GM21390 (cell line): ENCODE measurements at regions not wholly inside any gene's neighbourhood (a gene's known extent, or its start where the extent isn't known, plus 50 kb on each side); places are given as distances from the start of the nearest gene placed in this dataset.

Source experiments
- ATAC-seq: cut with Tn5 transposase; IDR thresholded peaks from one replicate; pipeline ENCODE4 v1.9.1; 2021; ENCODE audit not compliant: unreplicated experiment

GRCh38 chr21:16789636-16790035 is 723.2 kb upstream of the CXADR start:
- ATAC-seq, result no peak

DNA sequence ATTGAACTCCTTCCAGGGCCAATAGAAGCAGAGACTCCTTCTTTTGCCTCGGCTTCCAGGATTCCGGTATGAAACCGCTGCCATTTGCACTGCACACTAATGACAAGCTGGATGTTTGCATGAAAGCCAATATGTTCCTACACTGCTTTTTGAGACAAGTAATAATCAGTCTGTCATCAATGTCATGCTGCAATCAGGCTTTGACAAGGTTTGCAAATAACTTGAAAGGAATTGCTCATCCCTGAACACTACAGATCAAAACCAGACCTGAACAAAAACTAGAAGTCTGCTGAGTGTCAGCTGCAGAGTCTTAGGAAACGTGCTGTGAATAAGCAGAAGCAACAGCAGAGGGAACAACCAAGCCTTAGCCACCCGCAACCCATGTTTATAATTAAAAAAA is 720.7 kb upstream of the CXADR start:
- no peak for ATAC-seq

- no peak for ATAC-seq
Observed at GRCh38 chr21:16794950-16795349, 717.9 kb upstream of the CXADR start.

DNA sequence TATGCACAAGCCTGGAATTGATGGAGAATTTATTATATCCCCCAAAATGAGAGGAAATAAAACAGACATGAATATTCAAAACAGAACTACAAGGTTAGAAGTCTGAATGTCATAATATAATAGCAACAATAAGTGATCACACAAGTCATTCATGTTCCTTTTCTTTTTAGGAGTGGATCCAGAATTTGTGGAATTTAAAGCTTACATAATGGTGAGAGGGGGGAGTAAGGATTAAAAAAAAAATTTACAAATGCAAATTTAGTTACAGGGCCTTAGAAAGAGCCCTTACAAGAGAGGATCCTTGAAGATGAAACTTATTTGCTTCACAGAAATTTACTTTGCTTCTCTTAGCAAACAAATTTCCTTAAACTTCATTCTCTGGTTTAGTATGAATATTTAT is 716.1 kb upstream of the CXADR start:
- no peak for ATAC-seq

DNA sequence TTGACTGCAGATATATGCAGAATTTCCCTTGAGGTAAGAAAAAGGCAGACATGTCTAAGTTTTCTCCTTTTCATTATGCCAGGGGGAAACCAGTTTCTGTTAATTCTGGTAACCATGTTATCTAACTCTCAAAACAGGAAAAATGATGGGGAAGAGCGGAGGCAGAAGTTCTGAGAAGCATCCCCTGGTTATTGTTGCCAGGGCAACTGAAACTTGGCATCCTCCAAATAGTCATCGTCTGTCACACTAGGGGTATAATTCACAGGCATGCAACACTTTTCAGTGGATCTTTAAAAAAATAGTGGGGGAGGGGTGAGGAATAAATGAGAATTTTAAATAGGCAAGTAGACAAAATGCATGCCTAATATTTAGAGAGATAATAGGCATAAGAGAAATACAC is 715.3 kb upstream of the CXADR start:
- ATAC-seq, result no peak

DNA sequence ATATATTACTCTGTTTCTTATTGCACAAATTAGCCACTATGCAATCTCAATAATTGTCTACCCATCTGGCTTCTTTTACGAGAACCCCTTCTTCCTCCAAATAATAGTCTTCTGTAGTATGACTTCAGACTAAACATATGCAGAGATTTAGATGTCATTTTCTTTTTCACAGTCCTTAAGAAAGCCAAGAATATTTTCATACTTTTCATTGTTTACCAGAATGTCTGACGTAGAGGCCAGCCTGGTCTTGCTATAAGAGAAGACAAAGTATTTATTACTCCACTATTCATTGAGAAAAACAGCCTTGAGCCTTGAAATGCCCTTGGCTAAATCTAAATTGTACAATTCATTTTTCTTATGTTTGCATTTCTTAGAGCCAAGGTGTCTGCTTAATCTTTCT is 714.9 kb upstream of the CXADR start:
- no peak for ATAC-seq

GRCh38 chr21:16800536-16801275 is 712.1 kb upstream of the CXADR start:
- no peak for ATAC-seq

GRCh38 chr21:16811011-16811410 is 701.8 kb upstream of the CXADR start:
- no peak for ATAC-seq

GRCh38 chr21:16811970-16812369 is 700.9 kb upstream of the CXADR start:
- no peak for ATAC-seq

DNA sequence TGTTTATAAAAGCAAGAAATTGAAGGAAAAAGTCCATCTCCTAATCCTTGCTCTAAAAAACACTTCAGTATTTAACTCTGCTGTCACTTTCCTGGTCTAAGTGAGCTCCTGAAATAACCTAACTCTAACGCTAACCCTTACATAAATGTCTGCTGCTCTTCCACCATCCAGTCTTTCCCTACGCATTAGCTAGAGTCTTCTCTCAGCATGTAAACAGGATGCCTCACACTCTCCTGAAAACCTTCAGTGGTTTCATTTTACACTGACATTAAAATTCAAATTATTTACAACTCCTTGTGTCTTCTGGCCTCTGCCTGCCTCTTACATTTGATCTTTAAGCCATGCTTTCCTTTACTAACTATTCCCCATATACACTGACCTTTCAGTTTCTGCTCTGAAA is 697.6 kb upstream of the CXADR start:
- ATAC-seq, result no peak

DNA sequence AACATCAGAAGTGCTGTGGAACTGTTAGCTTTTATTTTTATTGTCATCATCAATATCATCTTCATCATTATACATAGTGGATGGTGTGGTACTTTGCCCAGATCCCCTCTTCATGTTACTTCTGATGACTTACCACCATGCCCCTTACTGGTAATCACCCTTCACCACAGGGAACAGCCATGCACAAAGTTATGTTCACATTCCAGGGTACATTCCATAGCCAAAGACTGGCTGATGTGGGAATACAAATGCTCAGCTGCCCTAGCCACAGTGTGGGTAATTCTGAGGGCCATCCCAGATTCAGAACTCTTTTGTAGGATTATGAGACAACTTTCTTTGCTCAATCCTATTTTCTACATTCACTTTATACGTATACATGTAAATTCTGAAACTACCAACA is 691.3 kb upstream of the CXADR start:
- no peak for ATAC-seq

- no peak for ATAC-seq
Observed at GRCh38 chr21:16829532-16829931, 683.3 kb upstream of the CXADR start.

DNA sequence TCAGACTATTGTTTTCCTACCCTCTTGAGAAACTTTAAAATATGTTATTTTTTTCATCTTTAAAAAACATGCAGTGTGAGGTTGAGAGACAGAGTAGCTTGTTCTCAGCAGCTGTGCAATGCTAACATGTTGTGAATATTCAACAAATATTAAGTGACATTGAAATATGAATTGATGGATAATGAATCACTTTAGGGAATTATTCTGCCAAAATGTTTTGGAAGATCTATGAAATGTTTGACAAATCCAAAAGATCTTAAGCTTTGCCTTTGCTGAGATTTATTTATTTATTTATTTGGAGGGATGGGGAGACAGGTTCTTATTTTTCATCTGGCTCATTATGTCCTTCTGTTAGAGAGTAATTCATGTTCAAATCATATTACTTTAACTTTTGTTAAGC is 680.1 kb upstream of the CXADR start:
- ATAC-seq, result no peak

DNA sequence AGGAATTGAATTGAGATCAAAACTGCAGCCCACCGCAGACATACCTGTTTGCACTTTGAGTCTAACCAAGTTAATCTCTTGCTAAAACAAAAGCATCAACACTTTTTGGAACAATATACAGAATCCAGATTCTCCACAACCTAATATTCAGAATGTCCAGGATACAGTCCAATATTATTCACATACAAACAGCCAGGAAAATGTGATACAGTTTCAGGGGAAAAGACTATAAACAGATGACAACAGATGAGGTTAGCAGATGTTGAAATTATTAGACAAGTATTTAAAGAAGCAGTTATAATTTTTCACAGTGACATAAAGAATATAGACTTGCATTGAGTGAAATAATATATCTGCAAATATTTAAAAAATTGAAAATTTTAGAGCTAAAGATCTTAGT is 678.1 kb upstream of the CXADR start:
- ATAC-seq, result no peak

GRCh38 chr21:16837321-16837720 is 675.5 kb upstream of the CXADR start:
- ATAC-seq, result no peak

GRCh38 chr21:16837721-16838120 is 675.1 kb upstream of the CXADR start:
- ATAC-seq, result no peak

DNA sequence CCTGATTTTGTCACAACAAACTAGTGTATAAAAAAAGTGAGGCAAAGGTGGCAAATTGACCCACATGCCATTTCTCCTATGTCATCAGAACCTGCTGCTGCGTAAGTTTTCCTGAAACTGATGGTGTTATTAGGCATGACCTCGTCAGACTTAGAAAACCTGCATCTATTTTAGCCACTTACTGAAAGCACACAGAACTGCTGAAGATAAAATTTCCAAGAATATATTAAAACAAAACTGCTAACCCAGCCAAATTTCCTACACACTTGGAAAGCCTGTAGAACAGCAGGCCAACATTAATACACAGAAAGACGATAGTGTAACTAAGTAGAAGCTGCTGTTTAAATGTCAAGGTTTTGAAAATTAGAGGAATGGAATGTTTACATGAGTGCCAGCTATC is 674.5 kb upstream of the CXADR start:
- ATAC-seq, result no peak

DNA sequence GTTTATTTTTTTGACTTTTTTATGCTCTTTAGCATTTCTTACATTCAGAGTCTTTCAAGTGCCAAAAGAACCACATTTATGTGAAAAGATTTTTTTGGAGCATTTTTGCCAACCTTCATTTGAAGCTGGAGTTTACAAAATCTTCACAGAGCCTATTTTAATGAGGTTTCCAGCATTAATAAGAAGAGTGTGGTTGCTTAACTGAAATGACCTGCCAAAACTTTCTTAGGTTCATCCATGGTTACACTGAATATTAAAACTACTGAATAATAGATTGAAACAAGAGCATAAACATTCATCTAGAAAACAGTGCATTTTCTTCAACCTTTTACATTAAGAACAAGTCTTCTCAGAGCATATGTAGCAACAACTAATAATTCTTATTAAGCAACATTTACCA is 672.3 kb upstream of the CXADR start:
- ATAC-seq, result no peak

- no peak for ATAC-seq
Observed at GRCh38 chr21:16841975-16842695, 670.7 kb upstream of the CXADR start.

GRCh38 chr21:16842696-16843035 is 670.2 kb upstream of the CXADR start:
- ATAC-seq, result no peak

GRCh38 chr21:16847211-16847610 is 665.6 kb upstream of the CXADR start:
- ATAC-seq, result no peak

DNA sequence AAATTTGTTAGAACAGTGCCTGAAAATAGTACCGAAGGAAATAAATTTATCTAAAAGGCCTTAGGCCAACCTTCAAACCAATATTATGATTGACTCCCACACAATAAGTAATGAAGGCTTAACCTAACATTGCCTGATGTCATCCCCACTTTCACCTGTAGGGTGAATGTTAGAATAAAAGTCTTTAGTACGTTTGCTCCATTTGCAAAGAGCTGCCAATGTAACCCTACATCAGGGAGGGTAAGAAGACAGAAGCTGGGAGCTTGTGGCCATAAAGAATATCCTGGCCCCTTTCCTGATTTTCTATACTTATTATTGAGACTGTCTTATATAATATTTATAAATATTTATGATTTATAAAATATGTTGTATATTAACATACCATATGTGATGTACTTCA is 661.8 kb upstream of the CXADR start:
- no peak for ATAC-seq

DNA sequence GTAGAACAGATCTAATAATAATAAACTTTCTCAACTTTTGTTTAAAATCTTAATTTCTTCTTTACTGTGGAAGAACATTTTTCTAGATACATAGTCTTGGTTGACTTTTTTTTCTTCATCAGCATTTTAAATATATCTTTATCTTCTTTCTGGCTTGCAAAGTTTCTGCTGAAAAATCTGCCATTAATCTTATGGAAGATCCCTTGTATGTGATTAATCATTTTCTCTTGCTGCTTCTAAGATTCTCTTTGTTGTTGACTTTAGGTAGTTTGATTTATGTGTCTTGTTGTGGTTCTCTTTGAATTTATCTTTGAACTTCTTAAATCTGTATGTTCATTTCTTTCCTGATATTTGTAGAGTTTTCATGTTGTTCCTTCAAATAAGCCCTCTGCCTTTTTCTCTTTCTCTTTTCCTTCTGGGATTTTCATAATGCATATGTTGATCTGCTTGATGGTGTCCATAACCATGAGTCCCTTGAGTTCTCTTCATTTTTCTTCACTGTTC is 657.6 kb upstream of the CXADR start:
- ATAC-seq, result no peak
